GM12892 (cell line): ENCODE measurements at regions not wholly inside any gene's neighbourhood (a gene's known extent, or its start where the extent isn't known, plus 50 kb on each side); places are given as distances from the start of the nearest gene placed in this dataset.
"Not testable (repeated sequence)": the region's sequence is repeated elsewhere in the genome, so short reads cannot be mapped to it uniquely, and the experiment has no call there.

Source experiments
- DNase-seq: peaks from one replicate; pipeline ENCODE4 v3.0.0; 2011; ENCODE audit not compliant: insufficient read length
- FAIRE-seq: peaks from 2 replicates; lab custom pipeline; 2011; peaks lifted over from hg19 to GRCh38; lab: Jason Lieb, UNC
- POLR2A ChIP-seq: IDR thresholded peaks from 2 replicates; pipeline ENCODE4 v1.6.1; 2011; ENCODE audit warnings: low read depth, low read length, control low read depth
- POLR2AphosphoS5 ChIP-seq: IDR thresholded peaks from 2 replicates; pipeline ENCODE4 v1.6.1; 2011; ENCODE audit warnings: low read depth, low read length, control low read depth
- TAF1 ChIP-seq: IDR thresholded peaks from 2 replicates; pipeline ENCODE4 v1.6.1; 2011; ENCODE audit warnings: low read depth, mild to moderate bottlenecking, control low read depth, low read length, borderline replicate concordance

- no peak for DNase-seq
- TF ChIP-seq TAF1 (no peak), POLR2A (no peak)
- FAIRE-seq = no peak
Observed at GRCh38 chr2:52629944-52630343, 1137.7 kb upstream of the CHAC2 start.

- no peak for DNase-seq
- FAIRE-seq = no peak
- TF ChIP-seq TAF1 = no peak
- TF ChIP-seq POLR2AphosphoS5 = no peak
- TF ChIP-seq POLR2A = no peak
Observed at GRCh38 chr2:52629531-52629930, 1138.1 kb upstream of the CHAC2 start.

- FAIRE-seq (no peak), DNase-seq (no peak)
- TF ChIP-seq POLR2AphosphoS5 (no peak), TAF1 (no peak), POLR2A (no peak)
Observed at GRCh38 chr2:52622266-52622665, 1145.3 kb upstream of the CHAC2 start.

DNA sequence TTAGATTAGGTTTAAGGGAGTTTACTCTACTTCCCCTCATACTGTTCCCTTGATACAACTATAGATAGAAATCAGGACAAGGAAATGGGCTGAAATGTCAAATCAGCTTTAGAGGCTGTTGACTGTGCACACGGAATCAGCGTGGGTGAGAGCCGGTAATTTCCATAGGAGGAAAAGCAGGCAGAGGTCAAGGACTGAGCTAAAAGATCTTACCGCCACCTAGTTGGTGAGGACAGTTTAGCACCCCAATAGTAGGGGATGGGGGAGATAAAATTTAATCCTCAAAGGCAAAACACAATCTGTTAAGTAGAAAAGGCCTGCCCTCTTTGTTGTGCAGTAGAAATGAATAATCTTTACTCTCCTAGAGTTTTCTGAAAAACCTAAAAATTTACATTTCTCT is 1154.5 kb upstream of the CHAC2 start:
- no peak for FAIRE-seq
- DNase-seq = no peak
- TF ChIP-seq TAF1 (no peak), POLR2AphosphoS5 (no peak), POLR2A (no peak)

GRCh38 chr2:52611759-52612158 is 1155.8 kb upstream of the CHAC2 start:
- DNase-seq (no peak), FAIRE-seq (no peak)
- TF ChIP-seq TAF1 (no peak), POLR2AphosphoS5 (no peak), POLR2A (no peak)

- FAIRE-seq (no peak), DNase-seq (no peak)
- no peak for TF ChIP-seq POLR2A
- TF ChIP-seq TAF1 = no peak
- TF ChIP-seq POLR2AphosphoS5 = no peak
Observed at GRCh38 chr2:52608030-52608429, 1159.6 kb upstream of the CHAC2 start.

DNA sequence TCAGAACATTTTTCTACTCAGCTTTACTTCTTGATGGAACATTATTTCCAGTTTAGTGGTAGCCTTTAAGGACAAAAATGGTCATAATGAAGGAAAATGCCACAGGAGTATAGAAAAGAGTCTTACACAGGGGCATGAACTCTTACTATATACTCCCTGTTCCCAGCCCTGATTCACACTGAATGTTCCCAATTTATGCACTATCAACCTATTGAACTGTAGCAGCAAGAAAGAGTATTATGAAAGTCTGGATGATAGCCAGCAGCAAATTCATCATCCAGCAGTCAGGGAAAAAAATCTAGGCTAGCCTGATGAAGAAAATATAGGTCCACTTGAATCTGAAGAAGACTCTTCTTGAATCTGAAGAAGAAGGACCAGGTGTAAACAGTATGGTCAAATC is 1170.3 kb upstream of the CHAC2 start:
- FAIRE-seq (no peak), DNase-seq (no peak)
- TF ChIP-seq TAF1 = no peak
- TF ChIP-seq POLR2A = no peak
- no peak for TF ChIP-seq POLR2AphosphoS5

DNA sequence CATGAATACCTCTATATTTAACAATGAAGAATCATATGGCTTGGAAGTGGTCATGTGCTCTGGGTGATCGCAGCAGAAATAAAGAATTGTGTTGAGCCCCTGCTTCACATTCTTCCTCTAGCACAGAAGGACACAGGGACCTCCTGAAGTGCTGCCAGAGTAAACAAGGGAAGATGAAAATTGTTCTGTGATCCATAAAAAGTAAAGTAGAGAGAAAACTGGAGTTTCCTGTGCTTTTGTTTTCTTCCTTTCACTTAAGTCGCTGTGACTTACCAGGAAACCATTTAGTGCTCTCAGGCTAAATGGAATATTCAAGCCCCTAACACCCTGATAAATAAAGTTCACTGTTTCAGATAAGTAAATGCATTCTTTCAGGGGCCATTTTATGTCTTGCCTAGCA is 1173.6 kb upstream of the CHAC2 start:
- DNase-seq = no peak
- FAIRE-seq = no peak
- TF ChIP-seq POLR2A (no peak), POLR2AphosphoS5 (no peak), TAF1 (no peak)

DNA sequence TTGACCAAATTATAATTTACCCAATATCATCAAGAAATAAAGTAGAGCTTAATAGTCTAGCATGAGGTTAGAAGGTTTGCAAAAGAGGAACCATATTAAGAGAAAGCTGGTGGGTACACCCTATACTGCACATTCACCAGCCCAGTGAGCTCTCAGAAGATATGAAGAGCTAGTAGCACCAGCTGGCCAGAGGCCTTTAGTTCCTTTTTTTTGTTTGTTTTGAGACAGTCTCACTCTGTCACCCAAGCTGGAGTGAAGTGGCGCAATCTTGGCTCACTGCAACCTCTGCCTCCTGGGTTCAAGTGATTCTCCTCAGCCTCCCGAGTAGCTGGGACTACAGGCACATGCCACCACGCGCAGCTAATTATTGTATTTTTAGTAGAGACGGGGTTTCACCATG is 1183.5 kb upstream of the CHAC2 start:
- FAIRE-seq = not testable (repeated sequence)

DNA sequence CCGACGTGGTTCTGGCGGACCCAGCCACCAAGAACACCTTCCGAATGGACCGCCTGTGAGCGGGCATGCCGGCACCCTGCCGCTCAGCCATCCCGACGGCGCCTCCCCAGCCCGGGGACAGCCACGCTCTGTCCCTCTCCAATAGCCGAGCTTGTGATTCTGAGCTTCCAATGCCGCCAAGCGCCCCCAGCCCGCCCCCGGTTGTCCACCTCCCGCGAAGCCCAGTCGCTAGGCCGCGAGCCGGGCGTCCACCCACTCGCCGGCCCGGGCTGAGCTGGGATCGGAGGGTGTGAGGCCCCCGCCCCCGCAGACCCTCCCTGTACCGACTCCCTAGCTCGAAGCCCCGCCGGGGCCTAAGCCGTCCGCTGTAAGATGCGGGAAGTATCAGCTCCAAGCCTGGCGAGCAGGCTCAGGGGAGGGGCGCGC is 1195.1 kb upstream of the CHAC2 start:
- DNase-seq (no peak), FAIRE-seq (no peak)
- TF ChIP-seq POLR2AphosphoS5 (no peak), TAF1 (no peak), POLR2A (no peak)

More for the DNA sequence above, 1183.5 kb upstream of the CHAC2 start:
- not testable (repeated sequence) for DNase-seq

DNA sequence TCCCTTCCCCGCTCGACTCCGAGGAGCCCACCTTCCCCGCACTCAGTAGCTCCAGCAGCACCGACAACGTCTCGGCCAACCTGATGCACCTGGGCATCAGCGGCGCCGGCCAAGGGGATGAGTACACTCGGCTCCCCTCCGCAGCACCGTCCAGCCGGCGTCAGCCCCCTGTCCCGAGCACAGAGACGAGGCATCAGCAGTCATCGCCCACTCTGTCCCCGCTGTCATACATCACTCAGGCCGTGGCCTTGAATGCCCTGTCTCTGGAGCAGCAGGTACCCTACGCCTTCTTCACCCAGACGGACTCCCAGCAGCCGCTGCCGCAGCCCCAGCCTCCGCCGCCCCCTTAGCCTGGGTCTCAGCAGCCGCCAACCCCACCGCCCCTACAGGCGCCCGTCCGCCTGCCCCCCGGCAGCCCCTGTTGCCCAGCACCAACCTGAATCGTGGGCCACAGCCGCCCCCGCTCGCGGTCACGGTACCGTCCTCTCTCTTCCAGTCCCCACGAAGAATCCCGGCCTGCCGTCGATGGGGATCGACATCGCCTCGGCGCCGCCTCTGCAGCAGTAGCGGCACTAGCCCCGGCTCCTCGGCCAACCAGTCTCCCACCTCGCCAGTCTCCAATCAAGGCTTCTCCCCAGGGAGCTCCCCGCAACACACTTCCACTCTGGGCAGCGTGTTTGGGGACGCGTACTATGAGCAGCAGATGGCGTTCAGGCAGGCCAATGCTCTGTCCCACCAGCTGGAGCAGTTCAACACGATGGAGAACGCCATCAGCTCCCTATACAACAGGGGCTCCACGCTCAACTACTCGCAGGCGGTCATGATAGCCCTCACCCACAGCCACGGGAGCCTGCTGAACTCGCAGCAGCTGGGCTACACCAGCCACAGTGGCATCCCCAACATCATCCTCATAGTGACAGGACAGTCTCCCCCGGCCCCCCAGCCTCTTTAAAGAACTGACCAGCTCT is 1195.9 kb upstream of the CHAC2 start:
- FAIRE-seq (no peak), DNase-seq (no peak)
- no peak for TF ChIP-seq POLR2A
- no peak for TF ChIP-seq TAF1
- no peak for TF ChIP-seq POLR2AphosphoS5

DNA sequence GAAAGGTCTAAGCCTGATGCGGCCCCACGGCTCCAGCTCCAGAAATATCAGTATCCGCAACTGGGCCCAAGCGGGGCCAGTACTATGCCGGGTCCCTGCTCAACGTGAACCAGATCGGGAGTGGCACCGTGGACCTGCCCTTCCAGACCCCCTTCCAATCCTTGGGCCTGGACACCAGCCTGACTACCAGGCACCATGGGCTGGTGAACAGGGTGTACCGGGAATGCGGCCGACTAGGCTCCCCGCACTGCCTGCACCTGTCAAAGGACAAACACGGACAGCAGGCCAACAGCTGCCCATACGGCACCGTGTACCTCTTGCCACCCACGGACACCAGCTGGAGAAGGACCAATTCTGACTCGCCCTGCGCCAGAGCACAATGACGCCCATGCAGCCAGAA is 1196.9 kb upstream of the CHAC2 start:
- FAIRE-seq (no peak), DNase-seq (no peak)
- TF ChIP-seq POLR2AphosphoS5 = no peak
- no peak for TF ChIP-seq POLR2A
- no peak for TF ChIP-seq TAF1
